SU-DHL-6 (cell line): ENCODE measurements at regions not wholly inside any gene's neighbourhood (a gene's known extent, or its start where the extent isn't known, plus 50 kb on each side); places are given as distances from the start of the nearest gene placed in this dataset.

Source experiments
- EZH2phosphoT487 ChIP-seq: fragments of 200-600 bp; sonication (generic), shearing (Covaris generic); conservative IDR thresholded peaks from 2 replicates; pipeline ENCODE4 v1.6.1; 2018; ENCODE audit warnings: mild to moderate bottlenecking, antibody characterized with exemption, low read length, moderate library complexity, mixed read lengths
- TF ChIP-seq, protein P1 (sequence below): fragments of 200-600 bp; sonication (generic); IDR thresholded peaks from one replicate; pipeline ENCODE4 v1.5.1; 2017; ENCODE audit warnings: antibody characterized with exemption, mild to moderate bottlenecking, low read length, moderate library complexity; ENCODE audit not compliant: insufficient read depth, poor library complexity, severe bottlenecking

DNA sequence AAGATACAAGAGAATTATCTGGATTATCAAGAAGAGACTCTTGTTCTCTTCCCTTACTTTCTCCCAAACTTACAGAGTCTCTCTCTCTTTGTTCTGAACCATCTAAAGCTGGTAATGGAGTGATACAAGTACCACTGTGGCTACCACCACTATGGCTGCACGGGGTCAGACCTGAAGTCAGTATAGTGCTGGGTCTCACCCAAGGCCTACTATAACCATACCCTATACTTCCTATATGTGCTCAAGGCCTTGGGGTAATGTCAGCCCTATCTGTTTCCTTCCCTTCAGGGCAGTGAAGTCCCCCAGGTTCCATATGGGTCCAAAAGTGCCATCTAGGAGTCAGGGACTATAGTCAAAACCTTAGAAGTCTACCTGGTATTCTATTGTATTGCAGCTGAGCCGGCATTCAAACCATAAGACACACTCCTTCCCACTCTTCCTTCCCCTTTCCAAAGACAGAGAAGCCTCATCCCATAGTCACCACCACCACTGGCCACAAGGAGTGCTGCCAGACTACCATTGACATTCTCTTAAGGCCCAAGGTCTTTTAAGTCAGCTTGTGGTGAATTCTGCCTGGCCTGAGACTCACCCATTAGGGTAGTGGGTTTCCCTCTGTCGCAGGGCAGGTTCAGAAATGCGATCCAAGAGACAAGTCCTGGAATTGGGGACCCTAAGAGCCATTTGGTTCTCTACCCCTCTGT is 615.0 kb upstream of the NECTIN3 start:
- TF ChIP-seq, protein P1, sequence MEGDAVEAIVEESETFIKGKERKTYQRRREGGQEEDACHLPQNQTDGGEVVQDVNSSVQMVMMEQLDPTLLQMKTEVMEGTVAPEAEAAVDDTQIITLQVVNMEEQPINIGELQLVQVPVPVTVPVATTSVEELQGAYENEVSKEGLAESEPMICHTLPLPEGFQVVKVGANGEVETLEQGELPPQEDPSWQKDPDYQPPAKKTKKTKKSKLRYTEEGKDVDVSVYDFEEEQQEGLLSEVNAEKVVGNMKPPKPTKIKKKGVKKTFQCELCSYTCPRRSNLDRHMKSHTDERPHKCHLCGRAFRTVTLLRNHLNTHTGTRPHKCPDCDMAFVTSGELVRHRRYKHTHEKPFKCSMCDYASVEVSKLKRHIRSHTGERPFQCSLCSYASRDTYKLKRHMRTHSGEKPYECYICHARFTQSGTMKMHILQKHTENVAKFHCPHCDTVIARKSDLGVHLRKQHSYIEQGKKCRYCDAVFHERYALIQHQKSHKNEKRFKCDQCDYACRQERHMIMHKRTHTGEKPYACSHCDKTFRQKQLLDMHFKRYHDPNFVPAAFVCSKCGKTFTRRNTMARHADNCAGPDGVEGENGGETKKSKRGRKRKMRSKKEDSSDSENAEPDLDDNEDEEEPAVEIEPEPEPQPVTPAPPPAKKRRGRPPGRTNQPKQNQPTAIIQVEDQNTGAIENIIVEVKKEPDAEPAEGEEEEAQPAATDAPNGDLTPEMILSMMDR, result no peak
- no peak for TF ChIP-seq EZH2phosphoT487
